ENCODE measurements at regions not wholly inside any gene's neighbourhood (a gene's known extent, or its start where the extent isn't known, plus 50 kb on each side); places are given as distances from the start of the nearest gene placed in this dataset.
"Not testable (repeated sequence)": the region's sequence is repeated elsewhere in the genome, so short reads cannot be mapped to it uniquely, and the experiment has no call there.

- DNase-seq (ENCODE audit: low read depth, low spot score), result no peak
- in situ Hi-C loops (cut with HindIII; ENCODE audit: low pct_unique_long_range_greater_than_20kb, low sequenced_read_pairs), result no loop called here
Measured at GRCh38 chr1:222905151-222905550, 90.3 kb downstream of the DISP1 start.

GRCh38 chr1:222906271-222906739 is 91.5 kb downstream of the DISP1 start:
- in situ Hi-C loops (cut with HindIII; ENCODE audit: low pct_unique_long_range_greater_than_20kb, low sequenced_read_pairs), result not testable (repeated sequence)

GRCh38 chr1:222909586-222909985 is 94.7 kb downstream of the DISP1 start:
- DNase-seq (ENCODE audit: low read depth, low spot score), result no peak

More at GRCh38 chr1:222906271-222906739, 91.5 kb downstream of the DISP1 start:
- DNase-seq (ENCODE audit: low read depth, low spot score), result not testable (repeated sequence)

GRCh38 chr1:222910699-222911098 is 95.9 kb downstream of the DISP1 start:
- in situ Hi-C loops (cut with HindIII; ENCODE audit: low pct_unique_long_range_greater_than_20kb, low sequenced_read_pairs), result no loop called here
- no peak for DNase-seq (ENCODE audit: low read depth, low spot score)

More at GRCh38 chr1:222909586-222909985, 94.7 kb downstream of the DISP1 start:
- in situ Hi-C loops (cut with HindIII; ENCODE audit: low pct_unique_long_range_greater_than_20kb, low sequenced_read_pairs), result no loop called here

GRCh38 chr1:222911866-222912265 is 97.0 kb downstream of the DISP1 start:
- in situ Hi-C loops (cut with HindIII; ENCODE audit: low pct_unique_long_range_greater_than_20kb, low sequenced_read_pairs), result no loop called here
- no peak for DNase-seq (ENCODE audit: low read depth, low spot score)

- in situ Hi-C loops (cut with HindIII; ENCODE audit: low pct_unique_long_range_greater_than_20kb, low sequenced_read_pairs), result no loop called here
- DNase-seq (ENCODE audit: low read depth, low spot score), result no peak
Measured at GRCh38 chr1:222912730-222913129, 97.9 kb downstream of the DISP1 start.

- in situ Hi-C loops (cut with HindIII; ENCODE audit: low pct_unique_long_range_greater_than_20kb, low sequenced_read_pairs), result no loop called here
- DNase-seq (ENCODE audit: low read depth, low spot score), result no peak
Measured at GRCh38 chr1:222914861-222915632, 100.2 kb downstream of the DISP1 start.

GRCh38 chr1:222916100-222916499 is 101.3 kb downstream of the DISP1 start:
- no peak for DNase-seq (ENCODE audit: low read depth, low spot score)
- in situ Hi-C loops (cut with HindIII; ENCODE audit: low pct_unique_long_range_greater_than_20kb, low sequenced_read_pairs), result no loop called here

GRCh38 chr1:222918801-222919477 is 104.1 kb downstream of the DISP1 start:
- in situ Hi-C loops (cut with HindIII; ENCODE audit: low pct_unique_long_range_greater_than_20kb, low sequenced_read_pairs), result no loop called here
- DNase-seq (ENCODE audit: low read depth, low spot score), result peak; percentile 31

GRCh38 chr1:222919478-222919865 is 104.6 kb downstream of the DISP1 start:
- in situ Hi-C loops (cut with HindIII; ENCODE audit: low pct_unique_long_range_greater_than_20kb, low sequenced_read_pairs), result no loop called here

GRCh38 chr1:222920169-222920568 is 105.3 kb downstream of the DISP1 start:
- no peak for DNase-seq (ENCODE audit: low read depth, low spot score)
- in situ Hi-C loops (cut with HindIII; ENCODE audit: low pct_unique_long_range_greater_than_20kb, low sequenced_read_pairs), result no loop called here

More at GRCh38 chr1:222919478-222919865, 104.6 kb downstream of the DISP1 start:
- no peak for DNase-seq (ENCODE audit: low read depth, low spot score)

- no peak for DNase-seq (ENCODE audit: low read depth, low spot score)
Measured at GRCh38 chr1:222921945-222922344, 107.1 kb downstream of the DISP1 start.

GRCh38 chr1:222923506-222923905 is 108.7 kb downstream of the DISP1 start:
- DNase-seq (ENCODE audit: low read depth, low spot score), result no peak
- in situ Hi-C loops (cut with HindIII; ENCODE audit: low pct_unique_long_range_greater_than_20kb, low sequenced_read_pairs), result no loop called here

More at GRCh38 chr1:222921945-222922344, 107.1 kb downstream of the DISP1 start:
- in situ Hi-C loops (cut with HindIII; ENCODE audit: low pct_unique_long_range_greater_than_20kb, low sequenced_read_pairs), result no loop called here

GRCh38 chr1:222924136-222924706 is 109.4 kb downstream of the DISP1 start:
- no peak for DNase-seq (ENCODE audit: low read depth, low spot score)
- in situ Hi-C loops (cut with HindIII; ENCODE audit: low pct_unique_long_range_greater_than_20kb, low sequenced_read_pairs), result no loop called here

GRCh38 chr1:222926566-222926965 is 111.7 kb downstream of the DISP1 start:
- in situ Hi-C loops (cut with HindIII; ENCODE audit: low pct_unique_long_range_greater_than_20kb, low sequenced_read_pairs), result no loop called here
- no peak for DNase-seq (ENCODE audit: low read depth, low spot score)

- no peak for DNase-seq (ENCODE audit: low read depth, low spot score)
- in situ Hi-C loops (cut with HindIII; ENCODE audit: low pct_unique_long_range_greater_than_20kb, low sequenced_read_pairs), result no loop called here
Measured at GRCh38 chr1:222927031-222927430, 112.2 kb downstream of the DISP1 start.

- DNase-seq (ENCODE audit: low read depth, low spot score), result peak; percentile 80
- in situ Hi-C loops (cut with HindIII; ENCODE audit: low pct_unique_long_range_greater_than_20kb, low sequenced_read_pairs), result no loop called here
Measured at GRCh38 chr1:222928212-222928611, 113.4 kb downstream of the DISP1 start.

- no peak for DNase-seq (ENCODE audit: low read depth, low spot score)
- in situ Hi-C loops (cut with HindIII; ENCODE audit: low pct_unique_long_range_greater_than_20kb, low sequenced_read_pairs), result no loop called here
Measured at GRCh38 chr1:222930070-222930469, 115.2 kb downstream of the DISP1 start.
